Keratinocyte (primary cell): ENCODE measurements at regions not wholly inside any gene's neighbourhood (a gene's known extent, or its start where the extent isn't known, plus 50 kb on each side); places are given as distances from the start of the nearest gene placed in this dataset.

Experiments
- CTCF ChIP-seq, 3 experiments: IDR thresholded peaks in 1 of 3; conservative IDR thresholded peaks in 1 of 3; optimal IDR thresholded peaks in 1 of 3; 2 replicates in 2 of 3; 3 replicates in 1 of 3; pipeline versions ENCODE3 to v1.5.1; 2011; ENCODE audit warnings: low read length in 3 of 3, mild to moderate bottlenecking in 3 of 3, moderate library complexity in 2 of 3, control low read depth in 1 of 3, inconsistent platforms in 1 of 3; ENCODE audit not compliant: insufficient read depth in 2 of 3; ENCODE audit errors: extremely low read depth in 1 of 3
- EZH2 ChIP-seq: IDR thresholded peaks from one replicate; pipeline ENCODE4 v1.6.1; 2012; ENCODE audit warnings: inconsistent platforms, mild to moderate bottlenecking, low read length, moderate library complexity

DNA sequence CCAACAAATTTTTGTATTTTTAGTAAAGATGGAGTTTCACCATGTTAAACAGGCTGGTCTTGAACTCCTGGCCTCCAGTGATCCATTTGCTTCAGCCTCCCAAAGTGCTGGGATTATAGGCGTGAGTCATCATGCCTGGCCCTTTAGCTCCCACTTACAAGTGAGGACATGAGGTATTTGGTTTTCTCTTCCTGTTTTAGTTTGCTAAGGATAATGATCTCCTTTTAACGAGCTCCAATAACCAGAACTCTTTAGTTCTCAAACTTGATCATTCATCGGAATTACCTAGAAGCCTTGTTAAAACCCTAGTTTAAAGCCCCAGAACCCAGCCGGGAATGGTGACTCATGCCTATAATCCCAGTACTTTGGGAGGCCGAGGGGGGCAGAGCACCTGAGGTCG lies 481.4 kb downstream of the TYW1 start:
- no peak for TF ChIP-seq CTCF (optimal IDR thresholded peaks at IDR 0.05 in 1 of 3, IDR thresholded peaks at IDR 0.05 in 1 of 3, conservative IDR thresholded peaks at IDR 0.05 in 1 of 3; ENCODE audit: extremely low read depth in 1 of 3, insufficient read depth in 2 of 3, low read length in 3 of 3)
- no peak for TF ChIP-seq EZH2
